OCI-LY7 (cell line): ENCODE measurements at regions not wholly inside any gene's neighbourhood (a gene's known extent, or its start where the extent isn't known, plus 50 kb on each side); places are given as distances from the start of the nearest gene placed in this dataset.
"Not testable (repeated sequence)": the region's sequence is repeated elsewhere in the genome, so short reads cannot be mapped to it uniquely, and the experiment has no call there.

Experiments
- BruUV-seq: library from RNA; stranded (reverse); fragments of 400-500 nt; replicated peaks from 2 replicates; lab custom pipeline; 2021; lab: Mats Ljungman, UMichigan
- CTCF ChIA-PET: fragments of 300-600 bp; sonication (Branson Sonifier 250); formaldehyde crosslinking; loops from one replicate; lab custom pipeline; 2022; ENCODE audit warnings: antibody characterized with exemption; ENCODE audit not compliant: unreplicated experiment; lab: Charles Lee
- POLR2A ChIA-PET: fragments of 300-600 bp; sonication (Branson Sonifier 250); formaldehyde crosslinking; loops from one replicate; lab custom pipeline; 2022; ENCODE audit warnings: antibody characterized with exemption; lab: Charles Lee
- DNase-seq: peaks from one replicate; pipeline ENCODE4 v3.0.0-alpha.2; 2015; ENCODE audit warnings: low spot score
- H2AFZ ChIP-seq: fragments of 200-600 bp; sonication (generic), shearing (Covaris generic); 2 replicates; pipeline ENCODE4 v1.6.1; 2014; ENCODE audit warnings: mild to moderate bottlenecking, antibody characterized with exemption, low read length, moderate library complexity
- H3K27ac ChIP-seq: fragments of 200-600 bp; sonication (generic); 2 replicates; pipeline ENCODE4 v1.5.1; 2014; ENCODE audit warnings: mixed run types, low read depth, mild to moderate bottlenecking, moderate library complexity, low read length, inconsistent platforms; ENCODE audit not compliant: poor library complexity, severe bottlenecking
- H3K36me3 ChIP-seq: fragments of 200-600 bp; sonication (generic); 2 replicates; pipeline ENCODE4 v1.6.1; 2014; ENCODE audit warnings: mild to moderate bottlenecking, antibody characterized with exemption, low read length, moderate library complexity, mixed read lengths; ENCODE audit not compliant: insufficient read depth
- H3K4me1 ChIP-seq: fragments of 200-600 bp; sonication (generic); 2 replicates; pipeline ENCODE4 v1.5.1; 2014; ENCODE audit warnings: mild to moderate bottlenecking, low read length; ENCODE audit not compliant: insufficient read depth, poor library complexity, severe bottlenecking
- H3K4me2 ChIP-seq: fragments of 200-600 bp; sonication (generic); 2 replicates; pipeline ENCODE4 v1.6.1; 2014; ENCODE audit warnings: mild to moderate bottlenecking, low read length
- H3K4me3 ChIP-seq: fragments of 200-600 bp; sonication (generic); 2 replicates; pipeline ENCODE4 v1.5.1; 2014; ENCODE audit warnings: mild to moderate bottlenecking, low read depth, low read length; ENCODE audit not compliant: poor library complexity, severe bottlenecking
- H3K79me2 ChIP-seq: fragments of 200-600 bp; sonication (generic); 2 replicates; pipeline ENCODE4 v1.6.1; 2016; ENCODE audit warnings: low read depth, mild to moderate bottlenecking, low read length, moderate library complexity, mixed read lengths; ENCODE audit not compliant: insufficient read depth
- H3K9me2 ChIP-seq: fragments of 200-600 bp; sonication (generic); 2 replicates; pipeline ENCODE4 v1.6.1; 2016; ENCODE audit warnings: mild to moderate bottlenecking, low read length, mixed read lengths; ENCODE audit not compliant: insufficient read depth
- H3K9me3 ChIP-seq: fragments of 200-600 bp; sonication (generic); 2 replicates; pipeline ENCODE4 v1.6.1; 2014; ENCODE audit warnings: mild to moderate bottlenecking, mixed run types, low read length, mixed read lengths
- H4K20me1 ChIP-seq: fragments of 200-600 bp; sonication (generic); 2 replicates; pipeline ENCODE4 v1.6.1; 2014; ENCODE audit warnings: mild to moderate bottlenecking, antibody characterized with exemption, low read length, moderate library complexity, mixed read lengths; ENCODE audit not compliant: insufficient read depth
- EZH2phosphoT487 ChIP-seq: fragments of 200-600 bp; sonication (generic); IDR thresholded peaks from 2 replicates; pipeline ENCODE4 v1.6.1; 2018; ENCODE audit warnings: low read depth, borderline replicate concordance, mild to moderate bottlenecking, mixed run types, antibody characterized with exemption, low read length, moderate library complexity, mixed read lengths
- intact Hi-C: fragments of 100-400 bp; cut with micrococcal nuclease; formaldehyde crosslinking; loops from one replicate; pipeline ENCODE4 v1.10.0; 2022; ENCODE audit not compliant: unreplicated experiment
- TF ChIP-seq, protein P1 (sequence below): fragments of 200-600 bp; sonication (generic); conservative IDR thresholded peaks from 2 replicates; pipeline ENCODE4 v1.5.1; 2014; ENCODE audit warnings: mild to moderate bottlenecking, antibody characterized with exemption, low read length, moderate library complexity, mixed read lengths

DNA sequence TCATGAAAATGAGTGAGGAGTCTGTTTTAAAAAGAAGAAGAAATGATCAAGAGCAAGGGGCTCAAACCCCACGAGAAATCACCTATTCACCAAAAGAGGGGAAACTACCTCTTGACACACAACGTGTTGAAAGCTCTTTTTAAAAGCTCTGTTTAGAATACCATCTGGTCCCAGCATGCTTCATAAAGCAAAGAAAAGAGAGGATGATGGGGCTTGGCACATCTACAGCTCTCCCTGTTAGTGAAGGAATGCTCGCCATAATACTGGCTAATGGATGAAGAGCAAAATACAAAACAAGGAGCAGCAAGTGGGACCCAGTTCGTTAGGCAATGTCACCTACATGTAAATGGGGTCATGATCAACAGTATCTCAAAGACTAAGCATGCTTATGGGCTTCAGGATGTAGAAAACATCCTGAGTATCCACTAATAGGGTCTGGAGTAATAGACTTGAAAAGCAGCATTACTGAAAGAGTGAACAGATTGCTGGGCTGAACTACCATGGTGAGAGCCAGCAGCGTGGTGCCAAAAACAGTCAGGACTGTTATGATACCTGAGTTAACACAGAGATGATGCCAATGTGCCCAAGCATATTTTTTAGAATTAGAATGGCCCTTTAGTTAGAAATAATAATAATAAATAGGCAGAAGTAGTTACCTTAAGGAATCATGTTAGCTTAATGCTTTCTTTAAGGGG, 159.7 kb upstream of the POU1F1 start:
- H3K9me2 ChIP-seq = no peaks in the 10 kb centered on the region
- no peaks in the 10 kb centered on the region for H3K36me3 ChIP-seq
- intact Hi-C loops = no loop called here
- no peaks in the 10 kb centered on the region for H3K4me1 ChIP-seq
- DNase-seq = no peak
- POLR2A ChIA-PET = no interaction called here
- H2AFZ ChIP-seq = no peak overlapping the region
- no peaks in the 10 kb centered on the region for H3K9me3 ChIP-seq
- BruUV-seq = no TSS peak
- CTCF ChIA-PET = no interaction called here
- no peaks in the 10 kb centered on the region for H3K79me2 ChIP-seq
- H3K27ac ChIP-seq = no peak overlapping the region
- H3K4me3 ChIP-seq = no peak overlapping the region
- H4K20me1 ChIP-seq = no peaks in the 10 kb centered on the region
- no peak overlapping the region for H3K4me2 ChIP-seq
- TF ChIP-seq, protein P1, sequence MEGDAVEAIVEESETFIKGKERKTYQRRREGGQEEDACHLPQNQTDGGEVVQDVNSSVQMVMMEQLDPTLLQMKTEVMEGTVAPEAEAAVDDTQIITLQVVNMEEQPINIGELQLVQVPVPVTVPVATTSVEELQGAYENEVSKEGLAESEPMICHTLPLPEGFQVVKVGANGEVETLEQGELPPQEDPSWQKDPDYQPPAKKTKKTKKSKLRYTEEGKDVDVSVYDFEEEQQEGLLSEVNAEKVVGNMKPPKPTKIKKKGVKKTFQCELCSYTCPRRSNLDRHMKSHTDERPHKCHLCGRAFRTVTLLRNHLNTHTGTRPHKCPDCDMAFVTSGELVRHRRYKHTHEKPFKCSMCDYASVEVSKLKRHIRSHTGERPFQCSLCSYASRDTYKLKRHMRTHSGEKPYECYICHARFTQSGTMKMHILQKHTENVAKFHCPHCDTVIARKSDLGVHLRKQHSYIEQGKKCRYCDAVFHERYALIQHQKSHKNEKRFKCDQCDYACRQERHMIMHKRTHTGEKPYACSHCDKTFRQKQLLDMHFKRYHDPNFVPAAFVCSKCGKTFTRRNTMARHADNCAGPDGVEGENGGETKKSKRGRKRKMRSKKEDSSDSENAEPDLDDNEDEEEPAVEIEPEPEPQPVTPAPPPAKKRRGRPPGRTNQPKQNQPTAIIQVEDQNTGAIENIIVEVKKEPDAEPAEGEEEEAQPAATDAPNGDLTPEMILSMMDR = no peak
- no peak for TF ChIP-seq EZH2phosphoT487

DNA sequence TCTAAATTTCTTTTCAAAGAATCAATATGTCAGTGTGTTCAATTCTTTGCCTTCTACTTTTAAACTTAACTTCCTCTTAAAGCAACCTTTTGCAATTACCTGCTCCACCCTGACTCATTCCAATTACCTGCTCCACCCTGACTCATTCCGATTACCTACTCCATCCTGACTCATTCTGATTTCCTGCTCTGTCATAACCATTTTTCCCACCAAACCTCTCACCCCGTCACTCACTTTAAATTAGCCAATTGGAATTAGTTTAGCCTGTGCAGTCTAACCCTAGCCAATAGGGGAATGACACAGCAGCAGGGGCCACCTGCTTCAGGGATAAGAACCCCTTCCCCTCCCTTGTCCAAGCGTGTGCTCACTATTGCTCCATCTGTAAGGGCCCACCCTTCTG, 157.1 kb upstream of the POU1F1 start:
- H3K4me1 ChIP-seq, H3K36me3 ChIP-seq, H3K9me2 ChIP-seq, intact Hi-C loops, H3K9me3 ChIP-seq, POLR2A ChIA-PET, BruUV-seq, H2AFZ ChIP-seq, H3K4me2 ChIP-seq, H3K4me3 ChIP-seq, H4K20me1 ChIP-seq, CTCF ChIA-PET, H3K79me2 ChIP-seq, DNase-seq, H3K27ac ChIP-seq: not testable (repeated sequence)

DNA sequence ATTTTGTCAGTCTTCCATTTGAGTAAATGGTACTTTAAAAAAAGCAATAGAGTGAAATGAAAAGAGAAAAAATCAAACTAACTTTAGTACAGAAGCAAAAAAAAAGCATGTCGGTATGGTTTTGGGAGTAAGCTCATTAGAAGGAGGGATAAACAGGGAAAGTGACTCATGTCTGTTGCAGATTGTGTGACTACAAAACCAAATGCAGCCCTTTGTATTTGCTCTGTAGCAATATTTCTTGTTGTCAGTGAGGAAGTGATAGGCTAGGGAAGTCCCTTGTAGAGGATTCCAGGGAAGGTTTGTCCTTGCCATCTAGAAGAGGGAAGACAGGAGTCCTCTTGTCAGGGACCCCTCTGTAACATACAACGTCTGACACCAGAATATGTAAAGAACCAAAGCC, 150.5 kb upstream of the POU1F1 start:
- CTCF ChIA-PET = no interaction called here
- no peak for TF ChIP-seq EZH2phosphoT487
- TF ChIP-seq, protein P1 = no peak
- Histone ChIP-seq H3K9me3 (no peaks in the 10 kb centered on the region), H3K9me2 (no peaks in the 10 kb centered on the region; the same call in 1 of the 2 replicates), H3K27ac (no peak overlapping the region), H3K36me3 (no peaks in the 10 kb centered on the region), H3K79me2 (no peaks in the 10 kb centered on the region), H3K4me3 (no peak overlapping the region), H2AFZ (no peak overlapping the region), H3K4me1 (no peaks in the 10 kb centered on the region), H3K4me2 (no peak overlapping the region), H4K20me1 (no peaks in the 10 kb centered on the region)
- POLR2A ChIA-PET = interaction anchor here (0.6 to 0.9 kb wide), 2 partner anchors 30 to 1778 kb away, joined by 3 read pairs; no protein-coding TSS in a partner anchor
- no peak for DNase-seq
- BruUV-seq = no TSS peak
- intact Hi-C loops = no loop called here
